ENCODE measurements at regions not wholly inside any gene's neighbourhood (a gene's known extent, or its start where the extent isn't known, plus 50 kb on each side); places are given as distances from the start of the nearest gene placed in this dataset.

GRCh38 chr2:6645004-6645403 is 220.7 kb downstream of the CMPK2 start:
- TF ChIP-seq CTCF (optimal IDR thresholded peaks at IDR 0.05 in 1 of 3, IDR thresholded peaks at IDR 0.05 in 1 of 3, conservative IDR thresholded peaks at IDR 0.05 in 1 of 3; ENCODE audit: extremely low read depth in 1 of 3, insufficient read depth in 2 of 3, low read length in 3 of 3) (no peak), EZH2 (IDR thresholded peaks at IDR 0.05; ENCODE audit: low read length) (no peak)
